CD14-positive monocyte (primary cell): ENCODE measurements at regions not wholly inside any gene's neighbourhood (a gene's known extent, or its start where the extent isn't known, plus 50 kb on each side); places are given as distances from the start of the nearest gene placed in this dataset.
"Not testable (repeated sequence)": the region's sequence is repeated elsewhere in the genome, so short reads cannot be mapped to it uniquely, and the experiment has no call there.

ENCODE experiments used
- DNase-seq, 3 donors: peaks; one replicate each; pipeline ENCODE4 v3.0.0-alpha.2; 2011 to 2022
- H2AFZ ChIP-seq: 2 replicates; pipeline ENCODE4 v1.6.0; 2012; ENCODE audit warnings: mild to moderate bottlenecking, low read depth, low read length, inconsistent platforms; ENCODE audit not compliant: insufficient read depth, poor library complexity, severe bottlenecking
- H3K27ac ChIP-seq, 2 donors: 1 replicate in 1 of 2; 2 replicates in 1 of 2; pipeline ENCODE4 v1.5.1; 2012 to 2013; ENCODE audit warnings: low read length in 2 of 2, control low read depth in 1 of 2, inconsistent platforms in 1 of 2, low read depth in 1 of 2, mild to moderate bottlenecking in 1 of 2
- H3K27me3 ChIP-seq, 2 donors: one replicate each; pipeline versions ENCODE4 v1.6.0 to v1.6.1; 2011 to 2013; ENCODE audit warnings: low read length in 2 of 2; ENCODE audit not compliant: control insufficient read depth in 2 of 2, insufficient read depth in 2 of 2
- H3K36me3 ChIP-seq, 2 donors: replicated peaks in 1 of 2; 1 replicate in 1 of 2; 2 replicates in 1 of 2; pipeline versions ENCODE4 v1.5.1 to v1.6.1; 2012 to 2013; ENCODE audit warnings: low read length in 2 of 2, control low read depth in 1 of 2, inconsistent platforms in 1 of 2, mild to moderate bottlenecking in 1 of 2; ENCODE audit not compliant: insufficient read depth in 2 of 2, control insufficient read depth in 1 of 2
- H3K4me1 ChIP-seq, 2 donors: 1 replicate in 1 of 2; 2 replicates in 1 of 2; pipeline versions ENCODE4 v1.5.1 to v1.6.1; 2012 to 2013; ENCODE audit warnings: low read length in 2 of 2, control low read depth in 1 of 2, inconsistent platforms in 1 of 2, mild to moderate bottlenecking in 1 of 2, moderate library complexity in 1 of 2; ENCODE audit not compliant: insufficient read depth in 2 of 2, control insufficient read depth in 1 of 2
- H3K4me2 ChIP-seq: replicated peaks from 2 replicates; pipeline ENCODE3; 2012; ENCODE audit warnings: low read length, moderate library complexity, mild to moderate bottlenecking; ENCODE audit not compliant: poor library complexity, severe bottlenecking; ENCODE audit errors: extremely low read depth
- H3K4me3 ChIP-seq, 3 experiments: fragments of 200-600 bp in 1 of 3; sonication (generic) in 1 of 3; replicated peaks in 1 of 3; 1 replicate in 2 of 3; 2 replicates in 1 of 3; pipeline ENCODE4 v1.5.1; 2011 to 2013; ENCODE audit warnings: low read length in 3 of 3, mild to moderate bottlenecking in 3 of 3, control low read depth in 2 of 3, low read depth in 2 of 3, inconsistent platforms in 1 of 3, moderate library complexity in 1 of 3
- H3K79me2 ChIP-seq: 2 replicates; pipeline ENCODE4 v1.6.0; 2012; ENCODE audit warnings: mild to moderate bottlenecking, control low read depth, inconsistent platforms, low read length, moderate library complexity; ENCODE audit not compliant: insufficient read depth
- H3K9ac ChIP-seq: 2 replicates; pipeline ENCODE4 v1.6.0; 2017; ENCODE audit warnings: low read length, mild to moderate bottlenecking; ENCODE audit not compliant: insufficient read depth, poor library complexity, severe bottlenecking
- H3K9me3 ChIP-seq, 2 donors: replicated peaks in 1 of 2; 1 replicate in 1 of 2; 2 replicates in 1 of 2; pipeline versions ENCODE4 v1.5.1 to v1.6.1; 2012 to 2013; ENCODE audit warnings: low read length in 2 of 2, control low read depth in 1 of 2; ENCODE audit not compliant: control insufficient read depth in 1 of 2, insufficient read depth in 1 of 2
- H4K20me1 ChIP-seq: 2 replicates; pipeline ENCODE4 v1.6.0; 2012; ENCODE audit warnings: mild to moderate bottlenecking, low read length, control low read depth, moderate library complexity; ENCODE audit not compliant: insufficient read depth
- H3K27ac Mint-ChIP-seq, 7 donors: one replicate each; pipeline ENCODE4 v1.8.0; 2020; ENCODE audit warnings: mild to moderate bottlenecking in 7 of 7, mixed read lengths in 7 of 7, moderate library complexity in 6 of 7, inconsistent platforms in 2 of 7
- H3K27me3 Mint-ChIP-seq, 3 donors: one replicate each; pipeline ENCODE4 v1.8.0; 2021 to 2022; ENCODE audit warnings: low read depth in 3 of 3, mild to moderate bottlenecking in 3 of 3, mixed read lengths in 3 of 3, moderate library complexity in 3 of 3, inconsistent platforms in 1 of 3
- H3K36me3 Mint-ChIP-seq, 2 donors: one replicate each; pipeline ENCODE4 v1.8.0; 2020; ENCODE audit warnings: mixed read lengths in 2 of 2, inconsistent platforms in 1 of 2, mild to moderate bottlenecking in 1 of 2
- H3K4me1 Mint-ChIP-seq: one replicate; pipeline ENCODE4 v1.8.0; 2020; ENCODE audit warnings: mild to moderate bottlenecking, mixed read lengths
- H3K4me3 Mint-ChIP-seq, 2 donors: one replicate each; pipeline ENCODE4 v1.8.0; 2020; ENCODE audit warnings: mild to moderate bottlenecking in 2 of 2, mixed read lengths in 2 of 2, moderate library complexity in 1 of 2
- H3K9me3 Mint-ChIP-seq, 7 donors: one replicate each; pipeline ENCODE4 v1.8.0; 2020 to 2022; ENCODE audit warnings: mixed read lengths in 7 of 7, mild to moderate bottlenecking in 6 of 7, moderate library complexity in 6 of 7, inconsistent platforms in 2 of 7
- CTCF ChIP-seq: fragments of 200-600 bp; IDR thresholded peaks from one replicate; pipeline ENCODE4 v1.8.0; 2022; ENCODE audit warnings: antibody characterized with exemption, mild to moderate bottlenecking
- WGBS: methylation state at CpG from one replicate; pipeline ENCODE4 v1.1.5; 2013; ENCODE audit warnings: missing lambda C conversion rate; ENCODE audit not compliant: insufficient coverage; 5-methylcytosine and 5-hydroxymethylcytosine counted together
- intact Hi-C, 2 donors: fragments of 100-400 bp; cut with micrococcal nuclease; formaldehyde crosslinking; loops; one replicate each; pipeline versions ENCODE4 v1.15.0 to v1.15.1; 2023

- Histone ChIP-seq H4K20me1 (no peaks in the 10 kb centered on the region), H3K27me3 (no peaks in the 10 kb centered on the region), H3K9me3 (no peaks in the 10 kb centered on the region), H3K27ac (no peak overlapping the region), H3K4me2 (no peak overlapping the region), H3K4me1 (no peaks in the 10 kb centered on the region), H3K4me3 (no peak overlapping the region), H3K36me3 (no peaks in the 10 kb centered on the region), H3K79me2 (no peaks in the 10 kb centered on the region), H3K9ac (no peak overlapping the region), H2AFZ (no peak overlapping the region)
- 50% methylated on average over 2 of the region's 3 CpGs for WGBS
- DNase-seq, result no peak
- TF ChIP-seq CTCF, result no peak
- H3K27me3 Mint-ChIP-seq, result peaks cover 2% of the 10 kb centered on the region in 3 donors
- H3K9me3 Mint-ChIP-seq, result peaks cover 0 to 3% (median 0%) of the 10 kb centered on the region in 7 donors
- intact Hi-C loops, result no loop called here
- H3K4me1 Mint-ChIP-seq, result no peaks in the 10 kb centered on the region
- H3K36me3 Mint-ChIP-seq, result no peaks in the 10 kb centered on the region
- H3K27ac Mint-ChIP-seq, result no peak overlapping the region
- H3K4me3 Mint-ChIP-seq, result no peak overlapping the region
Observed at GRCh38 chr16:17743158-17743557, 272.4 kb upstream of the XYLT1 start.

GRCh38 chr16:17735099-17735498 is 264.3 kb upstream of the XYLT1 start:
- H3K27ac ChIP-seq, H3K4me1 ChIP-seq, H3K9me3 ChIP-seq, DNase-seq, H3K27ac Mint-ChIP-seq, H4K20me1 ChIP-seq, H3K27me3 Mint-ChIP-seq, H3K27me3 ChIP-seq, H3K9ac ChIP-seq, H3K4me3 Mint-ChIP-seq, H3K36me3 Mint-ChIP-seq, H3K36me3 ChIP-seq, H2AFZ ChIP-seq, H3K4me1 Mint-ChIP-seq, intact Hi-C loops, H3K4me2 ChIP-seq, H3K79me2 ChIP-seq, H3K4me3 ChIP-seq: not testable (repeated sequence)
- no CpG with 5 or more reads among the region's 3 CpGs for WGBS
- H3K9me3 Mint-ChIP-seq, result peaks cover 3 to 20% (median 11%) of the 10 kb centered on the region in 7 donors
